Tibial nerve (tissue), 4 donors: ENCODE measurements at regions not wholly inside any gene's neighbourhood (a gene's known extent, or its start where the extent isn't known, plus 50 kb on each side); places are given as distances from the start of the nearest gene placed in this dataset.
"Not testable (repeated sequence)": the region's sequence is repeated elsewhere in the genome, so short reads cannot be mapped to it uniquely, and the experiment has no call there.

Experiments
- DNase-seq, 2 donors: peaks; one replicate each; pipeline ENCODE4 v3.0.0-alpha.2; 2019; ENCODE audit warnings: low spot score in 2 of 2
- H3K27ac ChIP-seq, 4 donors: fragments of 200-600 bp; sonication (generic) in 3 of 4; one replicate each; pipeline ENCODE4 v1.5.1; 2017 to 2019; ENCODE audit warnings: mild to moderate bottlenecking in 1 of 4
- H3K27me3 ChIP-seq, 2 donors: fragments of 200-600 bp; sonication (generic) in 1 of 2; one replicate each; pipeline versions ENCODE4 v1.5.1 to v1.6.0; 2017 to 2019
- H3K36me3 ChIP-seq, 3 donors: fragments of 200-600 bp; sonication (generic); one replicate each; pipeline ENCODE4 v1.5.1; 2018 to 2019
- H3K4me1 ChIP-seq, 4 donors: fragments of 200-600 bp; sonication (generic) in 3 of 4; one replicate each; pipeline ENCODE4 v1.5.1; 2017 to 2019
- H3K4me3 ChIP-seq, 4 donors: fragments of 200-600 bp; sonication (generic) in 3 of 4; one replicate each; pipeline ENCODE4 v1.5.1; 2017 to 2019; ENCODE audit warnings: mild to moderate bottlenecking in 1 of 4, moderate library complexity in 1 of 4
- H3K9me3 ChIP-seq, 4 donors: fragments of 200-600 bp; sonication (generic) in 3 of 4; one replicate each; pipeline ENCODE4 v1.5.1; 2017 to 2019
- EP300 ChIP-seq, 2 donors: sonication (generic); formaldehyde crosslinking; IDR thresholded peaks; one replicate each; pipeline ENCODE4 v1.6.1; 2017; ENCODE audit warnings: antibody characterized with exemption in 2 of 2, mild to moderate bottlenecking in 1 of 2
- POLR2A ChIP-seq, 2 donors: fragments of 450-650 bp; IDR thresholded peaks; one replicate each; pipeline ENCODE4 v1.6.1; 2017; ENCODE audit warnings: antibody characterized with exemption in 2 of 2, mild to moderate bottlenecking in 2 of 2, moderate library complexity in 2 of 2
- WGBS, 2 donors: methylation state at CpG; one replicate each; pipeline ENCODE4 v1.1.5; 2018; 5-methylcytosine and 5-hydroxymethylcytosine counted together
- TF ChIP-seq, protein P1 (sequence below), 5 experiments: fragments of 200-600 bp in 3 of 5; fragments of 450-650 bp in 2 of 5; sonication (generic) in 3 of 5; IDR thresholded peaks; one replicate each; pipeline ENCODE4 v1.5.1; 2016 to 2019; ENCODE audit warnings: antibody characterized with exemption in 5 of 5, mild to moderate bottlenecking in 3 of 5, moderate library complexity in 2 of 5

DNA sequence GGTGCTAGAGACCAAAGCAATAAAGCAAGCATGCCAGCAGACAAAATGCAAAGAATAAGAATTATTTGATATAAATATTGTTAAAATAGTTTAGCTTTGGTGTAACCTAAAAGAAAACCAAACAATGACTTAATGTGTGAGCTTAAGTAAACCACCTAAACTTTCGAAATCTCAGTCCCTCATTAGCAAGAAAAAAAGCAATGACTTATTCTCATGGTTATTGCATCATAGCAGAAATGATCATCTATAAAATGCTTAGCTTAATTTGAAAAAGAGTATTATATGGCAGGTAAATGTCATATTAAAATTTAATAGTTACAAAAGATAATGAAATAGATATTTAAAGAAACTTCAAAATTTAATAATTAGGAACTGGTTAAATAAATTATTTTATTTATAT lies 1395.7 kb upstream of the EYS start:
- no peak overlapping the region for H3K4me3 ChIP-seq
- no peaks in the 10 kb centered on the region for H3K27me3 ChIP-seq
- no peaks in the 10 kb centered on the region for H3K9me3 ChIP-seq
- WGBS, 2 donors, result 47 to 80% methylated on average over 1 of the region's 1 CpG
- H3K27ac ChIP-seq, result no peak overlapping the region
- TF ChIP-seq POLR2A (IDR thresholded peaks at IDR 0.05) (no peak), EP300 (IDR thresholded peaks at IDR 0.05) (no peak)
- TF ChIP-seq, protein P1, sequence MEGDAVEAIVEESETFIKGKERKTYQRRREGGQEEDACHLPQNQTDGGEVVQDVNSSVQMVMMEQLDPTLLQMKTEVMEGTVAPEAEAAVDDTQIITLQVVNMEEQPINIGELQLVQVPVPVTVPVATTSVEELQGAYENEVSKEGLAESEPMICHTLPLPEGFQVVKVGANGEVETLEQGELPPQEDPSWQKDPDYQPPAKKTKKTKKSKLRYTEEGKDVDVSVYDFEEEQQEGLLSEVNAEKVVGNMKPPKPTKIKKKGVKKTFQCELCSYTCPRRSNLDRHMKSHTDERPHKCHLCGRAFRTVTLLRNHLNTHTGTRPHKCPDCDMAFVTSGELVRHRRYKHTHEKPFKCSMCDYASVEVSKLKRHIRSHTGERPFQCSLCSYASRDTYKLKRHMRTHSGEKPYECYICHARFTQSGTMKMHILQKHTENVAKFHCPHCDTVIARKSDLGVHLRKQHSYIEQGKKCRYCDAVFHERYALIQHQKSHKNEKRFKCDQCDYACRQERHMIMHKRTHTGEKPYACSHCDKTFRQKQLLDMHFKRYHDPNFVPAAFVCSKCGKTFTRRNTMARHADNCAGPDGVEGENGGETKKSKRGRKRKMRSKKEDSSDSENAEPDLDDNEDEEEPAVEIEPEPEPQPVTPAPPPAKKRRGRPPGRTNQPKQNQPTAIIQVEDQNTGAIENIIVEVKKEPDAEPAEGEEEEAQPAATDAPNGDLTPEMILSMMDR (IDR thresholded peaks at IDR 0.05), result no peak
- H3K4me1 ChIP-seq, result no peaks in the 10 kb centered on the region
- H3K36me3 ChIP-seq, result no peaks in the 10 kb centered on the region
- no peak for DNase-seq

DNA sequence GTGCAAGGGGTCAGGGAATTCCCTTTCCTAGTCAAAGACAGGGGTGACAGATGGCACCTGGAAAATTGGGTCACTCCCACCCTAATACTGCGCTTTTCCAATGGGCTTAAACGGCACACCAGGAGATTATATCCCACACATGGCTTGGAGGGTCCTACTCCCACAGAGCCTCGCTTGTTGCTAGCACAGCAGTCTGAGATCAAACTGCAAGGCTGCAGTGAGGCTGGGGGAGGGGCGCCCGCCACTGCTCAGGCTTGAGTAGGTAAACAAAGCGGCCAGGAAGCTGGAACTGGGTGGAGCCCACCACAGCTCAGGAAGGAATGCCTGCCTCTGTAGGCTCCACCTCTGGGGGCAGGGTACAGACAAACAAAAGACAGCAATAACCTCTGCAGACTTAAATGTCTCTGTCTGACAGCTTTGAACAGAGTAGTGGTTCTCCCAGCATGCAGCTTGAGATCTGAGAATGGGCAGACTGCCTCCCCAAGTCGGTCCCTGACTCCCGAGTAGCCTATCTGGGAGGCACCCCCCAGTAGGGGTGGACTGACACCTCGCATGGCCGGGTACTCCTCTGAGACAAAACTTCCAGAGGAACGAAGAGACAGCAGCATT lies 1388.7 kb upstream of the EYS start:
- H3K4me1 ChIP-seq, DNase-seq, H3K27me3 ChIP-seq, H3K27ac ChIP-seq, H3K9me3 ChIP-seq, H3K4me3 ChIP-seq, H3K36me3 ChIP-seq: not testable (repeated sequence)
- WGBS, 2 donors, result 92 to 98% methylated on average over 11 of the region's 11 CpGs

DNA sequence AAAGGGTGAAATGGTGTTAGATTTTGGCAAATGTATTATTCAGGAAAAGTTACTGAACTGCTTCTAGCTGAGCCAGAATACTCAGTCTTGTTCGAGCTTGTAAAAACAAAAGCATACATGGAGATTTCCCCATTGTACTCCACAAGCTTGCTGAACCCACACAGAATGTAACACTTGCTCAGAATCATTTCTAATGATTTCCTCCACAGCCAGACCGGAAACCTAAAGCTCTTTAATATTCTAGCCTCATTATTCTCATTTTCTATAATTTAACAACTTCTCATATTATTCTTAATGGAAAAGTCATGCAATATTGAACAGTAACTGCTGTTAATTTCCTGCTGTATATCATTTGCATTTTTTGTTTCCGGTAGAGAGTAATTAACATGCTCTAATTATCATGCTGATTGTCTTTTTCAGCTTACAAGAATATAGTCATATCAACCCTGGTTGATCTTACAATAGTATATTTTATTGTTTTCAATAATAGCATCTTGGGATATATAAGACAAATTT lies 1387.5 kb upstream of the EYS start:
- no peak for DNase-seq
- no peaks in the 10 kb centered on the region for H3K9me3 ChIP-seq
- no peaks in the 10 kb centered on the region for H3K4me1 ChIP-seq
- no peak overlapping the region for H3K27ac ChIP-seq
- no peaks in the 10 kb centered on the region for H3K27me3 ChIP-seq
- H3K36me3 ChIP-seq, result no peaks in the 10 kb centered on the region
- TF ChIP-seq POLR2A (IDR thresholded peaks at IDR 0.05), result no peak
- TF ChIP-seq, protein P1 (IDR thresholded peaks at IDR 0.05), result no peak
- TF ChIP-seq EP300 (IDR thresholded peaks at IDR 0.05), result no peak
- WGBS, 2 donors, result 30 to 31% methylated on average over 3 of the region's 3 CpGs
- no peak overlapping the region for H3K4me3 ChIP-seq

DNA sequence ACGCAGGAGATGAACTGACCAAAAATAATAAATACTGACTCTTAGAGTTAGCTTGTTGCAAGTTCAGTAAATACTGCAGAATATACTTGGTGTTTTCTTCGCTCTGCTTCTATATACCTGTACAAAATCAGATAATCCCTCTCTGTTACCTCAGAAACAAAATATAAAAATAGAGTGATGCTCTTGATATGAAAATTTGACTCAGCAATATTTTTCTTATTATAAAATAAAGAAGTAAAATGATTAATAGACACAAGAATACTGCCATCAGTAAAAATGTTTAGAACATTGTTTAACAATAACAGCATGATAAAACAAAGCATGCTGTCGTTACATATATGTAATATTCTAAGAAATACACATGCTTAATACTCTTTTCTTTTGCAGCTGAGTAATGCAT lies 1366.9 kb upstream of the EYS start:
- no peak for TF ChIP-seq EP300 (IDR thresholded peaks at IDR 0.05)
- peaks cover 0 to 5% (median 1%) of the 10 kb centered on the region in 4 donors for H3K9me3 ChIP-seq
- H3K27ac ChIP-seq, result no peak overlapping the region
- H3K27me3 ChIP-seq, result no peaks in the 10 kb centered on the region
- H3K4me1 ChIP-seq, result no peaks in the 10 kb centered on the region
- H3K4me3 ChIP-seq, result no peak overlapping the region
- no peaks in the 10 kb centered on the region for H3K36me3 ChIP-seq
- 55 to 85% methylated on average over 3 of the region's 3 CpGs for WGBS, 2 donors
- DNase-seq, result no peak

DNA sequence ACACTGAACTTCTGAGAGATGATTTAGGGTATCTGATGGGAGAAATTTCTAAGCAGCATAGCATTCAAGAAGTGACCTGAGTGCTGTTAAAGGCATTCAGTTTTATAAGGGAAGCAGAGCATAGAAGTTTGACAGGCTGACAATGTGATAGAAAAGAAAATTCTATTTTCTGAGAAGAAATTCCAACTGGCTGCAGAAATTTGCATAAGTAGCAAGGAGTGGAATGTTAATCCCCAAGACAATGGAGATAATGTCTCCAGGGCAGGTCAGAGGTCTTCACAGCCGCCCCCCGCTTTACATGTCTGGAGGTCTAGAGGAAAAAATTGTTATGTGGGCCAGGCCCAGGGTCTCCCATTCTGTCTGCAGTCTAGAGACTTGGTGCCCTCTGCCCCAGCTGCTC lies 1361.8 kb upstream of the EYS start:
- Histone ChIP-seq H3K4me1 (no peaks in the 10 kb centered on the region), H3K27me3 (no peaks in the 10 kb centered on the region), H3K27ac (no peak overlapping the region), H3K36me3 (no peaks in the 10 kb centered on the region), H3K9me3 (peaks cover 0 to 7% (median 0%) of the 10 kb centered on the region in 4 donors), H3K4me3 (no peak overlapping the region)
- WGBS, 2 donors, result 73 to 90% methylated on average over 2 of the region's 2 CpGs
- no peak for TF ChIP-seq POLR2A (IDR thresholded peaks at IDR 0.05)
- TF ChIP-seq EP300 (IDR thresholded peaks at IDR 0.05), result no peak
- TF ChIP-seq, protein P1 (IDR thresholded peaks at IDR 0.05), result no peak
- no peak for DNase-seq

DNA sequence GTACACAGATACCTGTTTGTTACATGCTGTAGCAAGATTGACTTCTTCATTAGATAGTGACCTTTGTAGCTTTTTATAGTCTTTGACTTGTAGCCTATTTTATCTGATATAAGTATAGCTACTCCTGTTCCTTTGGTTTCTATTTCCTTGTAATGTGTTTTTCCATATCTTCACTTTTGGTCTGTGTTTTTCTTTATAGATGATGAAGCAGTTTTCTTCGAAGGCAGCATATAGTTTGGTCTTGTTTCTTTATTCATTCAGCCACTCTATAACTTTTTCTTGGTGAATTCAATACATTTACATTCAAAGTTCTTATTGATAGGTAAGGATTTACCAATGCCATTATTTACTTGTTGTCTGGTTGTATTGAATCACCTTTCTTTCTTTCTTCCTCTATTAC lies 1357.3 kb upstream of the EYS start:
- H3K4me1 ChIP-seq, result no peaks in the 10 kb centered on the region
- H3K9me3 ChIP-seq, result peaks cover 0 to 6% (median 0%) of the 10 kb centered on the region in 4 donors
- WGBS, 2 donors, result 82 to 84% methylated on average over 1 of the region's 1 CpG
- H3K36me3 ChIP-seq, result no peaks in the 10 kb centered on the region
- no peak overlapping the region for H3K4me3 ChIP-seq
- no peak overlapping the region for H3K27ac ChIP-seq
- TF ChIP-seq POLR2A (IDR thresholded peaks at IDR 0.05) (no peak), EP300 (IDR thresholded peaks at IDR 0.05) (no peak)
- TF ChIP-seq, protein P1 (IDR thresholded peaks at IDR 0.05), result no peak
- H3K27me3 ChIP-seq, result no peaks in the 10 kb centered on the region
- no peak for DNase-seq
